CD4-positive, alpha-beta T cell (primary cell): ENCODE measurements at regions not wholly inside any gene's neighbourhood (a gene's known extent, or its start where the extent isn't known, plus 50 kb on each side); places are given as distances from the start of the nearest gene placed in this dataset.
A peak's percentile ranks its signal among the peaks of the same experiment; 100 is the strongest.

Experiments
- ATAC-seq: fragments of 200-7000 bp; cut with Tn5 transposase; one replicate; pipeline ENCODE4 v1.10.0; 2022; ENCODE audit warnings: mild to moderate bottlenecking; ENCODE audit not compliant: poor library complexity
- CTCF ChIA-PET: fragments of 350-600 bp; sonication (Branson Sonifier 250); formaldehyde crosslinking; loops from one replicate; lab custom pipeline; 2021; ENCODE audit warnings: antibody characterized with exemption, inconsistent platforms; lab: Charles Lee
- POLR2A ChIA-PET: fragments of 350-600 bp; sonication (Branson Sonifier 250); formaldehyde crosslinking; loops from one replicate; lab custom pipeline; 2021; ENCODE audit warnings: antibody characterized with exemption, inconsistent platforms; lab: Charles Lee
- DNase-seq, 14 experiments: peaks; one replicate each; pipeline ENCODE4 v3.0.0-alpha.2; 2013 to 2020; ENCODE audit warnings: mixed read lengths in 2 of 14
- H3K27ac ChIP-seq, 2 donors: one replicate each; pipeline versions ENCODE4 v1.5.1 to v1.7.0; 2013; ENCODE audit warnings: low read length in 2 of 2, low read depth in 1 of 2, mild to moderate bottlenecking in 1 of 2
- H3K27me3 ChIP-seq, 2 experiments: 1 replicate in 1 of 2; 2 replicates in 1 of 2; pipeline versions ENCODE4 v1.6.1 to v1.7.0; 2013; ENCODE audit warnings: low read length in 2 of 2, control low read depth in 1 of 2, mild to moderate bottlenecking in 1 of 2, moderate library complexity in 1 of 2; ENCODE audit not compliant: insufficient read depth in 2 of 2, control insufficient read depth in 1 of 2
- H3K36me3 ChIP-seq: one replicate; pipeline ENCODE4 v1.6.1; 2013; ENCODE audit warnings: low read length, control low read depth; ENCODE audit not compliant: insufficient read depth
- H3K4me1 ChIP-seq: one replicate; pipeline ENCODE4 v1.6.1; 2013; ENCODE audit warnings: low read length, control low read depth; ENCODE audit not compliant: insufficient read depth
- H3K4me3 ChIP-seq: one replicate; pipeline ENCODE4 v1.5.1; 2013; ENCODE audit warnings: mild to moderate bottlenecking, low read length, moderate library complexity
- H3K9me3 ChIP-seq, 2 experiments: 1 replicate in 1 of 2; 2 replicates in 1 of 2; pipeline versions ENCODE4 v1.6.1 to v1.7.0; 2013; ENCODE audit warnings: low read length in 2 of 2, mild to moderate bottlenecking in 2 of 2, control low read depth in 1 of 2, moderate library complexity in 1 of 2; ENCODE audit not compliant: control insufficient read depth in 1 of 2, insufficient read depth in 1 of 2
- H3K27ac Mint-ChIP-seq: one replicate; pipeline ENCODE4 v1.8.0; 2020; ENCODE audit warnings: mixed read lengths
- H3K27me3 Mint-ChIP-seq: one replicate; pipeline ENCODE4 v1.8.0; 2021; ENCODE audit warnings: mixed read lengths
- H3K36me3 Mint-ChIP-seq: one replicate; pipeline ENCODE4 v1.8.0; 2021; ENCODE audit warnings: low read depth, mixed read lengths
- H3K4me1 Mint-ChIP-seq: one replicate; pipeline ENCODE4 v1.8.0; 2021; ENCODE audit warnings: low read depth, mixed read lengths
- H3K4me3 Mint-ChIP-seq: one replicate; pipeline ENCODE4 v1.8.0; 2020; ENCODE audit warnings: mild to moderate bottlenecking, mixed read lengths
- H3K9me3 Mint-ChIP-seq: one replicate; pipeline ENCODE4 v1.8.0; 2020; ENCODE audit warnings: mixed read lengths
- intact Hi-C, 2 experiments: fragments of 100-400 bp; cut with DNase I in 1 of 2; cut with micrococcal nuclease in 1 of 2; formaldehyde crosslinking; loops; one replicate each; pipeline versions ENCODE4 v1.15.1 to v1.9.0; 2023 to 2025; cut with DNase I, micrococcal nuclease
- TF ChIP-seq, protein P1 (sequence below): fragments of 200-600 bp; IDR thresholded peaks from one replicate; pipeline ENCODE4 v1.8.0; 2022; ENCODE audit warnings: antibody characterized with exemption, mild to moderate bottlenecking

DNA sequence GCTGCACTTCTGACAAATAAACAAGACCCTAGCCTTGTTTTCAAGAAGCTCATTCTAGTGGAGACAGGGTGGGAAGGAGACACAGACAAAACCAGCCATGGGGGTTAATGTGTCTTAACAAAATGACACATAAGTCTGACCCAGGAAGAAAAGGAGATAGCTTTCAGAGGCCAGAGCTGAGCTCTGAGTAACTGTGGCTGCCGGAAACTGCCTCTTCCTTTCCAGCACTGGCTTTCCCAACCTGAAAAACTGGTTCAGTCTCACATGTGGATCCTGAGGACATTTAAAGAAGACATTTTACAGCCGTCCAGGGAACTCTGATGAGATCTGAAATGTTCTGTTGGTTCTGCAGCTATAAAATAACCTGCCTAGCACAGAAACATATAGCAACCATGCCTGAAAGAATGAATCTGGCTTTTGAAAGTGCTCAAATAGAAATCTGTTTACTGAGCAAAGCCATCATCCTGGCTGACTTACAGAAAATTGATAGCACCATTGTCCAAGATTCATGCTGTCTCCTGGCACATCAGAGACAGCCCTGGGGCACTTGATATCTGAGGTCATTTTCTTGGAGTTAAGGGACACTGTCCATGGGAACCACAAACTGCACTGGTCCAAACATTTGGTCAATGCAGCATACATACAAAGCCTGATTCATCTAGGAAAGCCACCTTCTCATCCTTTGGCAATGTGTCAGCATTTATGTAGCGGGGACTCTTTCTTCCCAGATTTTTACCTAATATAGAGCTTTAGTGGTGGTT is 83.2 kb upstream of the PAX1 start:
- Histone ChIP-seq H3K4me1 (no peaks in the 10 kb centered on the region), H3K27me3 (peaks cover 0 to 6% of the 10 kb centered on the region in 2 experiments), H3K9me3 (no peaks in the 10 kb centered on the region), H3K27ac (no peak overlapping the region), H3K4me3 (no peak overlapping the region), H3K36me3 (no peaks in the 10 kb centered on the region)
- H3K9me3 Mint-ChIP-seq: no peaks in the 10 kb centered on the region
- ATAC-seq (no peak), DNase-seq (no peak)
- peaks cover 6% of the 10 kb centered on the region for H3K4me1 Mint-ChIP-seq
- H3K4me3 Mint-ChIP-seq: no peak overlapping the region
- intact Hi-C loops: no loop called here
- ChIA-PET CTCF (no interaction called here), POLR2A (no interaction called here)
- peaks cover 53% of the 10 kb centered on the region for H3K27me3 Mint-ChIP-seq
- H3K36me3 Mint-ChIP-seq: no peaks in the 10 kb centered on the region
- TF ChIP-seq, protein P1, sequence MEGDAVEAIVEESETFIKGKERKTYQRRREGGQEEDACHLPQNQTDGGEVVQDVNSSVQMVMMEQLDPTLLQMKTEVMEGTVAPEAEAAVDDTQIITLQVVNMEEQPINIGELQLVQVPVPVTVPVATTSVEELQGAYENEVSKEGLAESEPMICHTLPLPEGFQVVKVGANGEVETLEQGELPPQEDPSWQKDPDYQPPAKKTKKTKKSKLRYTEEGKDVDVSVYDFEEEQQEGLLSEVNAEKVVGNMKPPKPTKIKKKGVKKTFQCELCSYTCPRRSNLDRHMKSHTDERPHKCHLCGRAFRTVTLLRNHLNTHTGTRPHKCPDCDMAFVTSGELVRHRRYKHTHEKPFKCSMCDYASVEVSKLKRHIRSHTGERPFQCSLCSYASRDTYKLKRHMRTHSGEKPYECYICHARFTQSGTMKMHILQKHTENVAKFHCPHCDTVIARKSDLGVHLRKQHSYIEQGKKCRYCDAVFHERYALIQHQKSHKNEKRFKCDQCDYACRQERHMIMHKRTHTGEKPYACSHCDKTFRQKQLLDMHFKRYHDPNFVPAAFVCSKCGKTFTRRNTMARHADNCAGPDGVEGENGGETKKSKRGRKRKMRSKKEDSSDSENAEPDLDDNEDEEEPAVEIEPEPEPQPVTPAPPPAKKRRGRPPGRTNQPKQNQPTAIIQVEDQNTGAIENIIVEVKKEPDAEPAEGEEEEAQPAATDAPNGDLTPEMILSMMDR: no peak
- no peak overlapping the region for H3K27ac Mint-ChIP-seq

DNA sequence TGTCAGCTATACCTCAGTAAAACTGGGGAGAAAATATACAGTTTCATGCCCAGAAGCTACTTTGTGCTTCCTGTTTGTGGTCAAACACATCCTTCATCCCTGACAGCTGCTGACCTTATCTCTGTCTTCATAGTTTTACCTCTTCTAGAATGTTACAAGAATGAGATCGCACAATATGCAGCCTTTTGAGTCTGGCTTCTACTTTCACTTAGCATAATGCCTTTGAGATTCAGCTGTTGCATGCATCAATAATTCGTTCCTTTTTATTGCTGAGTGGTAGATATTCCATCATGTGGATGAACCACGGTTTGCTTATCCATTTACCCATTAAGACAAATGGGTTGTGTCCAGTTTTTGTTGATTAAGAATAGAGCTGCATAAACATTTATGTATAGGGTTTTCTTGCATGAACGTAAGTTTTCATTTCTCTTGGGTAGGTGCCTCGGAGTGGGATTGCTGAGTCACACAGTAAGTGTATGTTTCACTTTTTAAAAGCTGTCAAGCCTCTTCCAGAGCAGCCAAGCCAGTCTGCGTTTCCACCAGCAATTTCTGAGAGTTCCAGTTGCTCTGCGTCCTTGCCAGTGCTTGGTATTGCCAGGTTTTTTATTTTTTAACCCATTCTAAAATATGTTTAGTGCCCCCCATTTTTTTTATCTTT is 86.6 kb upstream of the PAX1 start:
- ChIA-PET CTCF (no interaction called here), POLR2A (no interaction called here)
- Histone ChIP-seq H3K36me3 (no peaks in the 10 kb centered on the region), H3K27me3 (peaks cover 0 to 5% of the 10 kb centered on the region in 2 experiments), H3K4me1 (no peaks in the 10 kb centered on the region), H3K4me3 (no peak overlapping the region), H3K9me3 (no peaks in the 10 kb centered on the region), H3K27ac (no peak overlapping the region)
- H3K4me1 Mint-ChIP-seq: peaks cover 6% of the 10 kb centered on the region
- ATAC-seq (no peak), DNase-seq (no peak)
- no peaks in the 10 kb centered on the region for H3K9me3 Mint-ChIP-seq
- H3K4me3 Mint-ChIP-seq: no peak overlapping the region
- H3K27me3 Mint-ChIP-seq: peaks cover 52% of the 10 kb centered on the region
- TF ChIP-seq, protein P1: no peak
- H3K36me3 Mint-ChIP-seq: no peaks in the 10 kb centered on the region
- H3K27ac Mint-ChIP-seq: no peak overlapping the region
- intact Hi-C loops: loop anchor here (5.0 to 10.0 kb wide), 3 partner anchors 382 to 764 kb away; no protein-coding TSS in a partner anchor

DNA sequence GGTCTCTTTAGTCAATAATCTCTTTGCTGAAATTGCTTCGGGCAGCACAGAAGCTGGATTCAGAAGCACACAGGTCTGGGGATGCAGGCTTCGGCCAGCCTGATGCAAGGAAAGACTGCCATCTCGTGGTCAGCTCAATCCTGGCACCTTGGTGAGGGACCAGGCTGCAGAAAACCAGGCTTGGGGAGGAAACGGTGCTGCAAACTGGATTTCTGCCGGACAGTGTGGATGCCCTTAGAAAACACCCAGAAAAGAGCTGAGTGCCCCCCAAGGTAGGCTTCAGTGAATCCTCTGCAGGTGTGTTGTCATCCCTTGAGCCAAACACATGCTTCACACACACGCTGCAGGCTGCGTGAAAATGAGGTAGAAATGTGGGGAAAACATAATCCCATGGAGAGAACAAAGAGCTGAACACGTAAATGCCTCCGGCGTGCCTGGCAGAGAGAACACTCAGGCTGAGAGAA is 89.8 kb upstream of the PAX1 start:
- intact Hi-C loops: loop anchor here (5.0 to 10.0 kb wide), 3 partner anchors 378 to 761 kb away; no protein-coding TSS in a partner anchor
- H3K4me1 Mint-ChIP-seq: no peaks in the 10 kb centered on the region
- DNase-seq (peak; percentile 8 to 58 (median 28)), ATAC-seq (no peak)
- peaks cover 0 to 5% of the 10 kb centered on the region in 2 experiments for H3K27me3 ChIP-seq
- H3K4me3 Mint-ChIP-seq: no peak overlapping the region
- H3K36me3 ChIP-seq: no peaks in the 10 kb centered on the region
- no peaks in the 10 kb centered on the region for H3K9me3 ChIP-seq
- H3K27ac Mint-ChIP-seq: no peak overlapping the region
- H3K9me3 Mint-ChIP-seq: no peaks in the 10 kb centered on the region
- TF ChIP-seq, protein P1: peak; percentile 59
- no peak overlapping the region for H3K27ac ChIP-seq
- H3K27me3 Mint-ChIP-seq: peaks cover 62% of the 10 kb centered on the region
- CTCF ChIA-PET: interaction anchor here (0.9 to 1.7 kb wide), 4 partner anchors 86 to 755 kb away, joined by 3 to 8 read pairs (median 6); no protein-coding TSS in a partner anchor
- H3K36me3 Mint-ChIP-seq: no peaks in the 10 kb centered on the region
- POLR2A ChIA-PET: no interaction called here
- H3K4me1 ChIP-seq: no peaks in the 10 kb centered on the region
- no peak overlapping the region for H3K4me3 ChIP-seq
